Right atrium auricular region (tissue), 2 donors: ENCODE measurements at regions not wholly inside any gene's neighbourhood (a gene's known extent, or its start where the extent isn't known, plus 50 kb on each side); places are given as distances from the start of the nearest gene placed in this dataset.

Experiments used
- DNase-seq: peaks from one replicate; pipeline ENCODE4 v3.0.0-alpha.2; 2019; ENCODE audit warnings: low spot score
- H3K27ac ChIP-seq, 2 donors: fragments of 200-600 bp; sonication (generic); 1 replicate in 1 of 2; 2 replicates in 1 of 2; pipeline ENCODE4 v1.5.1; 2016 to 2019
- H3K27me3 ChIP-seq, 2 donors: fragments of 200-600 bp; sonication (generic); one replicate each; pipeline versions ENCODE4 v1.5.1 to v1.6.0; 2017 to 2019
- H3K36me3 ChIP-seq: fragments of 200-600 bp; sonication (generic); one replicate; pipeline ENCODE4 v1.5.1; 2016
- H3K4me1 ChIP-seq, 2 donors: fragments of 200-600 bp; sonication (generic); one replicate each; pipeline versions ENCODE4 v1.5.1 to v1.6.0; 2017 to 2019
- H3K4me3 ChIP-seq, 2 donors: fragments of 200-600 bp; sonication (generic); 1 replicate in 1 of 2; 2 replicates in 1 of 2; pipeline ENCODE4 v1.5.1; 2017 to 2019; ENCODE audit warnings: mild to moderate bottlenecking in 1 of 2, moderate library complexity in 1 of 2
- H3K9me3 ChIP-seq, 2 donors: fragments of 200-600 bp; sonication (generic); one replicate each; pipeline ENCODE4 v1.5.1; 2019
- CTCF ChIP-seq, 2 donors: fragments of 200-600 bp; sonication (generic); IDR thresholded peaks; one replicate each; pipeline ENCODE4 v1.5.1; 2019; ENCODE audit warnings: antibody characterized with exemption in 2 of 2

- no peaks in the 10 kb centered on the region for H3K36me3 ChIP-seq
- no peaks in the 10 kb centered on the region for H3K27me3 ChIP-seq
- no peaks in the 10 kb centered on the region for H3K9me3 ChIP-seq
- DNase-seq = no peak
- H3K27ac ChIP-seq = no peak overlapping the region
- peaks cover 0 to 19% of the 10 kb centered on the region in 2 donors for H3K4me1 ChIP-seq
- no peak for TF ChIP-seq CTCF (IDR thresholded peaks at IDR 0.05)
- H3K4me3 ChIP-seq = no peak overlapping the region
Observed at GRCh38 chr13:50360637-50361036, 345.4 kb downstream of the KCNRG start.

- H3K4me1 ChIP-seq = peaks cover 0 to 19% of the 10 kb centered on the region in 2 donors
- no peaks in the 10 kb centered on the region for H3K36me3 ChIP-seq
- no peak for DNase-seq
- TF ChIP-seq CTCF (IDR thresholded peaks at IDR 0.05) = no peak
- H3K27ac ChIP-seq = no peak overlapping the region
- H3K27me3 ChIP-seq = no peaks in the 10 kb centered on the region
- H3K4me3 ChIP-seq = no peak overlapping the region
- H3K9me3 ChIP-seq = no peaks in the 10 kb centered on the region
Observed at GRCh38 chr13:50361282-50361681, 346.0 kb downstream of the KCNRG start.

DNA sequence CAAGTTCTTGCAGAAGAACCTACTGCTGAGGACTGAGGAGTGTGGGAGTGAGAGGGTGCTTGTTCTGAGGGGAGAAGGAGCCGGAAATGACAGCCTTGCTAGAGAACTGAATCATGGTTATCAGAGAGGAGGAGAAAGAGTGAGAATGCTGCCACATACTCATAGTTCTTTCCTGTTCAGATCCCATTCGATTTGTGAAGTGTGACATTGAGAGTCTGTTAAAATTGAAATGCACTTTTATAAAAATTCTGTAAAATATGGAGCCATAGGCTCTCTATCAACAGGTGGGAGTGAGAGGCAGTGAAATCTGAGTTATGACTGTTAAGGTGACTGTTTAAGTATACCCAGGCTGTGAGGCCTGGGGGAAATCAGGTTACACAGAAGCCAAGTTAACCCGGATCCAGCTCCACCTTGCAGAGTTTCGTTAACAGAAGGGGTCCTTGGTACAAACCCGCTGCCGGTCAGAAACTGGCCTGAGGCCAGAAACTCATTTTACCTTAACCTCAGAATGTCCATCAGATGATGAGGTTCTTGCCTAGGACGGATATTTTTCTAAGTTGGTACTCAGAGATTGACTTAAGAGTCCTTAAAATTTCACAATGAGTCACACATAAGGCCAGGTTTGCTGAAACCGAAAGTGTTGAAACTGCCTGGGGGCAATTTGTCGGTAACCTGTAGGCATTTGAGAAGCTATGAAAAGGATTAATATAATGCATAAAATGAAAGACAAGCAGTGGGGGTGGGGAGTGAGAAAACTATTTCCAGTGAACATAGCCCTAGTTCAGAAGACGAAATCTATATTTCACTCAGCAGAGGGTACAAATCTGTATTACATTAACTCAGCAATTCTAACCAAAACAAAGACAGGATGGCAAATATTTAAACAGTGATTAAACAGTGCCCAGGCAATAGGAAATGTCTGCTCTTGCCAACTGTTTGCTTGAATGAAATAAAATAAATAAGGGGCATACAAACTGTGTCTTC is 350.5 kb downstream of the KCNRG start:
- no peak for TF ChIP-seq CTCF (IDR thresholded peaks at IDR 0.05)
- H3K4me3 ChIP-seq = no peak overlapping the region
- no peak for DNase-seq
- no peaks in the 10 kb centered on the region for H3K36me3 ChIP-seq
- H3K27me3 ChIP-seq = no peaks in the 10 kb centered on the region
- H3K9me3 ChIP-seq = no peaks in the 10 kb centered on the region
- H3K27ac ChIP-seq = no peak overlapping the region
- H3K4me1 ChIP-seq = no peaks in the 10 kb centered on the region

DNA sequence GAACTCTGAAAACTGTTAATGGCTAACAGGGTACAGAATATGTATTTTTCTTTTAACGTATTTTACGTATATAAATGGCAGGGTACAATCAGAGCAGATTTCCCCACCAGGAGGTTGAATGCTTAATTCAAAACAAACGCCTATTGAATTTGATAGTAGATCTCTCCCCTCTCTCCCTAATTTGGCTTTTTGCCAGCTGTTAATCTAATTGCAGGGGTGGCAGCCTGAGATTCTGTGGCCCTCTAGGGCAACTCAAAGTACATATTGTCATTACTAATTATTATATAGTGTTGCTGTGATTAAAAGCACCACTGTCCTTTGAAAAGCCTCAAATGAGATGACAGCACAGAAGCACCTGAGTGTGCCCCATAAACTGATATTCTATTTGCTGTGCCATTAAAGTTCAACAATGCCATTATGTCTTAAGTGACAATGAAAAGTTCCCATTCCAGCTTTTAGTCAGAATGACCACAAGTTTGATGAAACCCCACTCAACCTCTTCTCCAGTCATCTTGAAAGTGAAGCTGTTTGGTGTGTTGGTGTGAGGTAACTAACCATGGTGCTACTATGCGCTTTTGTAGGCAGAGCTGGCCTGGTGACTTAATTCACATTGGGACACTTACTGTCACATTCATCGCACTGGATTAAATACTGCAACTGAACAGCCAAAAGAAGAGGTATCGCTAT is 351.4 kb downstream of the KCNRG start:
- no peak for TF ChIP-seq CTCF (IDR thresholded peaks at IDR 0.05)
- H3K27ac ChIP-seq = no peak overlapping the region
- H3K27me3 ChIP-seq = no peaks in the 10 kb centered on the region
- H3K4me3 ChIP-seq = no peak overlapping the region
- no peaks in the 10 kb centered on the region for H3K4me1 ChIP-seq
- DNase-seq = no peak
- no peaks in the 10 kb centered on the region for H3K9me3 ChIP-seq
- no peaks in the 10 kb centered on the region for H3K36me3 ChIP-seq

DNA sequence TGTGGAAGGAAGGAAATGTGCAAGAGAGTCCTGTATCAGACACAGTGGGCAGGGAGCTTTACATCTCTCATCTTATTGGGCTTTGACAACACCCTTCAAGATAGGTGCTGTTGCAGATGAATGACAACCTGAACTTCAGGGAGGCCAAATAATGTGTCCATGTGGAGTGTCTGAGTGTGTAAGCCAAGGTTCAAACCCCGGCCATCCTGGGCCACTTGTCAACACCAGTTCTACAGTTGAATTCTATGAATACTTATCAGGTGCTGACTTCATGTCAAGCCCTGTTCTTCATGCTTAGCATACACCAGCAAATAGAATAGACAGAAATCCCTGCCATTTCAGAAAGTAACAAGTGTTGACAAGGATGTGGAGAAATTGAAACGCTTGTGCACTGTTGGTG is 354.4 kb downstream of the KCNRG start:
- no peak for DNase-seq
- H3K36me3 ChIP-seq = no peaks in the 10 kb centered on the region
- H3K4me3 ChIP-seq = no peak overlapping the region
- H3K9me3 ChIP-seq = no peaks in the 10 kb centered on the region
- no peak overlapping the region for H3K27ac ChIP-seq
- H3K4me1 ChIP-seq = no peaks in the 10 kb centered on the region
- no peaks in the 10 kb centered on the region for H3K27me3 ChIP-seq
- TF ChIP-seq CTCF (IDR thresholded peaks at IDR 0.05) = no peak
